Heart left ventricle (tissue), 13 donors: ENCODE measurements at regions not wholly inside any gene's neighbourhood (a gene's known extent, or its start where the extent isn't known, plus 50 kb on each side); places are given as distances from the start of the nearest gene placed in this dataset.

ENCODE experiments used
- CTCF ChIP-seq, 12 donors: fragments of 200-600 bp; sonication (generic) in 4 of 12; IDR thresholded peaks; one replicate each; pipeline versions ENCODE4 v1.5.0 to v1.8.0; 2018 to 2022; ENCODE audit warnings: antibody characterized with exemption in 12 of 12, mild to moderate bottlenecking in 5 of 12
- POLR2A ChIP-seq, 2 donors: fragments of 450-650 bp; IDR thresholded peaks; one replicate each; pipeline ENCODE4 v1.6.1; 2017; ENCODE audit warnings: antibody characterized with exemption in 2 of 2, mild to moderate bottlenecking in 2 of 2, moderate library complexity in 2 of 2
- donor health status: ischemic (EF 13 %, LVEDD 7.1; RV severe dilation, severe dysfunction).
- donor health status: DM: no; HTN: yes; CAD: no.
- donor health status: DM: no; HTN: no; CAD: no.
- donor health status: ischemic (EF 25% LVEDD 6.9; RV normal size, moderate dysfunction).
- donor health status: ischemic (EF 25% LVEDD 5.7; RV mildly dilated, moderate dysfunction).
- donor health status: ischemic (EF 35%, LVEDD 5.7; RV mildly dilated, moderate dysfunction).
- donor health status: nonischemic (EF 11% LVEDD 7.7; RV severe dilation, severe dysfunction).
- donor health status: DM: yes; HTN: yes; CAD: no.
- donor health status: PGD.
- donor health status: ischemic (EF 29% LVEDD 5.4; RV normal size, mild dysfunction).
- donor health status: nonischemic (EF 23%, LVEDD 6.1; RV moderate dilation, normal function).

- TF ChIP-seq POLR2A (IDR thresholded peaks at IDR 0.05) = no peak
- no peak for TF ChIP-seq CTCF (IDR thresholded peaks at IDR 0.05)
Measured at GRCh38 chr3:71854706-71855105, 69.8 kb upstream of the PROK2 start.
